HTR-8/SVneo (cell line): ENCODE measurements at regions not wholly inside any gene's neighbourhood (a gene's known extent, or its start where the extent isn't known, plus 50 kb on each side); places are given as distances from the start of the nearest gene placed in this dataset.

Experiments used
- DNase-seq: peaks from one replicate; pipeline ENCODE4 v3.0.0; 2011; ENCODE audit warnings: low spot score, mixed read lengths; ENCODE audit not compliant: insufficient read length
- FAIRE-seq: peaks from 2 replicates; lab custom pipeline; 2011; peaks lifted over from hg19 to GRCh38; lab: Jason Lieb, UNC

GRCh38 chr18:40404284-40404683 lies 1550.8 kb upstream of the PIK3C3 start:
- DNase-seq, result no peak
- no peak for FAIRE-seq

GRCh38 chr18:40402052-40402451 lies 1553.0 kb upstream of the PIK3C3 start:
- DNase-seq (no peak), FAIRE-seq (no peak)

- FAIRE-seq, result no peak
- DNase-seq, result no peak
Observed at GRCh38 chr18:40388121-40388520, 1566.9 kb upstream of the PIK3C3 start.

DNA sequence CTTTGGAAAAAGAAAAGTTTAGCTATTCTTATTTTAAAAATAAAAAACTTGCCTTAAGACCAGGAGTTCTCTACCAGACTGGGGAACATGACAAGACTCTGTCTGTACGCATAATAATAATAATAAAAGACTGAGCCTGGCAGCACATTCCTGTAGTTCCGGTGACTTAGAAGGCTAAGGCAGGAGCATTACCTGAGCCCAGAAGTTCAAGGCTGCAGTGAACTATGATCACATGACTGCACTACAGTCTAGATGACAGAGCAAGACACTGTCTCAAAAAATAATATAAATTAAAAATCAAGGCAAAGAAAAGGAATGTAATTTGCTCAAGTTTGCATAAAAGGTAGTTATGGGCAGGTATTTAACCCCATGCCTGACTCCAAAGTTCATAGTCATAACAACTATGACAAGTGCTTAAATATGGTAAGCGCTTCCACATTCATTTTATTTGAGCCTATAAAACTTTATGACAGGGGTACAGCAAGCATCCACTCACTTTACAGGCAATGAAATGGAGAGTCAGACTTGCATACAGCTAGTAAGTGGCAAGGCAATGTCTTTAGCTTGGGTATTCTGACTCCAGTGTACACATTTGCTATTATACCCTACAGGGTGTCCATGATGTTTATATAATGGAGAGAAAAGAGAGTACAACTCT lies 1567.8 kb upstream of the PIK3C3 start:
- DNase-seq (no peak), FAIRE-seq (no peak)

DNA sequence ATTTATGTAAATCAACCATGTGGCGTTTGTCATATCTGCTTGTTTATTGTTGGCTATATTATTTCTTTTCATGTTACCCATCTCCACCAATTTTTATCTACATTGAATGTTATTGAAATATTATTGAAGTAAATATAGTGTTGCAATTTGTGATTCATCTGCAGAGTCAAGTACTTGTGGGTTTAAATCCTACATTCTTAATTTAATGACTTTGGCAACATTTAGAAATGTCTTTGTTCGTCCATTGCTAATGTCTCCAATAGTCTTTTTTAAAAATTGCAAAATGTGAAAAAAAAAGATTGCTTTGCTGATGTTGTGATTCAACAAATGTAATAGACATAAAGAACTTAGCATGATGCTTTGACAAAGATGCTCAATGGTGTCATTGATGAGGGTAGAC lies 1572.8 kb upstream of the PIK3C3 start:
- FAIRE-seq (no peak), DNase-seq (no peak)

- DNase-seq (no peak), FAIRE-seq (no peak)
Observed at GRCh38 chr18:40380686-40381439, 1574.2 kb upstream of the PIK3C3 start.

DNA sequence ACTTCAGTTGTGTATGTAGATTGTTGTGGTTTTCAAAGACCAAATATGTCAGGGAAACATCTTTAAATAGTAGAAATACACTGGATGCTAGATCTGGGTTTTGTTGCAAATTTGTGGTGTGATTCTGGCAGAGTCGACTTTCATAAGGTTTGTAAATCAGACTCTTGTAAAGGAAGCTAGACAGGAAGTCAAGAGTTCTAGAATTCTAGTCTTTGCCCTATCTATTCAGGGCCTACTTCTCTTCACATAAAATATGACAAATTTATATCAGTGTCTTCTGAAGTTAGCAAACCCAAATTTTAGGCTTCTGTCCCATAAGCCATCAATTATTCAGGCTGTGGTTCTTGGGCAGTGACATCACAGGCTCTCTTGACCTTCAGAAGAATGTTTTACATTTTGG lies 1579.2 kb upstream of the PIK3C3 start:
- FAIRE-seq (no peak), DNase-seq (no peak)

DNA sequence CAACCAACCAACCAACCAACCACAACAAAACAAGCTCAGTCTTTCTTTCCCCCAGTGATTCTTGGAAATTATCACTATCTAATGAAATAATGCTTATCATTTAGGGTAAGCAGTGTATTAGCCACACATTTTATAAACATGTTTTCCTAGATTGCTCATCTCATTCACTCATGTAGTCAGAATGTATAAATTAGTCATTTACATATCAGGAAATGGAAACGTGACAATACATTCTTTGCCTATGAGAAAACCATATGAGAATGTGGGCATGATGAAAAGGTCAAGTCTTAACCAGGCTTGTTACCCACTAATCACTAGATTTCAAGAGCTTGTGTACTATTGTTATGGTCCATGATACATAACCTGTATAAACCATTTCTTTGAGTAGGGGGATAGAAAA lies 1583.4 kb upstream of the PIK3C3 start:
- FAIRE-seq (no peak), DNase-seq (peak; percentile 7)

DNA sequence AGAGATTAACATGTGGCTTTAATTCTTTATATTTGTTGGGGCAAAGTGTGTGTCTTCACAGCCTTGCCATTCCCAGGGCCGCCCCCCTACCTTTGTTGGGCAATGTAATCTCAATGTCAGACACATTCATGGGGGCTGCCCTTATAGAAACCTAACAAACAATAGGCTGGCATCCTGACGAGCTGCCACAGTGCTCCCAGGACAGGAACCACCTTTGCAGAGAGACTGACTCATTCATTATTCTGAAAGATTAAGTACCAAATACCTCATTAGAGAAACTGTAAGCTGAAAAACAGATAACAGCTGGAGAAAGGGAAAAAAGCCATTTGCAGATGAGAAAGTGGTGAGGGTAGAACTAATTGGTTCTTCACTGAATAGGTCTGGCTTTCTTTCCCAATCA lies 1587.5 kb upstream of the PIK3C3 start:
- FAIRE-seq, result no peak

DNA sequence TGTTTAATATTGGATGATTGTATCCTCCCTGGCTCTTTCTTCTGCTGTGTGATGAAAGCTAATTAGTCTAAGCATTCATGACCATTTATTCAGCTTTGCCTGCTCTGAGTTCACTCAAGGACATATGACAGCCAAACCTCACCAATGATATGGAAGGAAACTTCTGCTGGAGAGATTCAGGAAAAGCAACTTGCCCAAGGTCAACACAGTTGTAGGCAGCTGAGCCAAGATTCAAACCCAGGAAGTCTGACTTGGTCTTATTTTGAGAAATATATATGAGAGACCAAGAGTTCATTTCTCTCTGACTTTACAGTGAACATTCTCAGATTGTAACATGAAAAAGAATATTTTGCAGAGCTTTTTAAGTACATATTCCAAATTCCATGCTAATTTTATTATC lies 1588.5 kb upstream of the PIK3C3 start:
- FAIRE-seq (no peak), DNase-seq (no peak)

More for the DNA sequence above, 1587.5 kb upstream of the PIK3C3 start:
- DNase-seq, result no peak

GRCh38 chr18:40365526-40365925 lies 1589.5 kb upstream of the PIK3C3 start:
- DNase-seq, result no peak
- FAIRE-seq, result no peak

DNA sequence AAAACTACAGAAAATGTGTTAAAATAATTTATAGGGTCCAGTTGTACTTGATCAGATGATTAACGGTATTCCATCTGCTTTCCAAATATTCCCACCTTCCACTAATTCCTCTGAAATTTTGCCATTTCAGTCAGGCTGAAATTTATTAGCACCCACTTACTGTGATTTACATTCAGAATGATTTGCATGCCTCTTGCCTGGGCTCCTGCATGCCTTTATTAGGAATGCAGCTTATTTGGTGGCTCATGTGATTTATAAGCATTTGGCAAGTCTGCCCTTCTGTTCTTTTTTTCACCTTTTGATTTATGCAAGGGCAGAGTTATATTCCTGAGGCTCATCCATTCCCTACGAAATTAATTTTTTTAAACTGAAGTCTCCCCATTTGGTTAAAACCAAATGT lies 1594.5 kb upstream of the PIK3C3 start:
- FAIRE-seq, result no peak
- no peak for DNase-seq

DNA sequence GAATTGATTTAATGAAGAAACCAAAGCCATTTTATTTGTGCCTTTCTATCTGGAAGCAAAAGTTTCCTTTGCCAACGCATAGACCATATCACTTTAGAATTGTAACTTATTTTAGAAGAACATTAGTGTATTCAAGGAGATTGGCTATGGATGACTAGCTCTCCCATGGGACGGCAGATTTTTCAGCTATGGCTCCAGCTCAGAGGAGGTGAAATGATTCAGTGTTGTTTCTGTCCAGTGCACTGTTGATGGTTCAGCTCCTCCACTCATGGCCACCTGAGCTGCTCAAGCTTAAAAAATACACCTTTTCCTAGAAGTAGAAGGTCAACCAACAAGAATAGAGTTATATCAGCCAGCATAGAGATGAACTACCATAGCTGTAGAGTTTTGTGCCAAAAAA lies 1597.5 kb upstream of the PIK3C3 start:
- FAIRE-seq, result no peak

GRCh38 chr18:40356168-40356567 lies 1598.9 kb upstream of the PIK3C3 start:
- FAIRE-seq (no peak), DNase-seq (no peak)

More for the DNA sequence above, 1597.5 kb upstream of the PIK3C3 start:
- no peak for DNase-seq

GRCh38 chr18:40355726-40356125 lies 1599.3 kb upstream of the PIK3C3 start:
- DNase-seq, result no peak
- no peak for FAIRE-seq

GRCh38 chr18:40348196-40348595 lies 1606.8 kb upstream of the PIK3C3 start:
- no peak for FAIRE-seq
- DNase-seq, result no peak

DNA sequence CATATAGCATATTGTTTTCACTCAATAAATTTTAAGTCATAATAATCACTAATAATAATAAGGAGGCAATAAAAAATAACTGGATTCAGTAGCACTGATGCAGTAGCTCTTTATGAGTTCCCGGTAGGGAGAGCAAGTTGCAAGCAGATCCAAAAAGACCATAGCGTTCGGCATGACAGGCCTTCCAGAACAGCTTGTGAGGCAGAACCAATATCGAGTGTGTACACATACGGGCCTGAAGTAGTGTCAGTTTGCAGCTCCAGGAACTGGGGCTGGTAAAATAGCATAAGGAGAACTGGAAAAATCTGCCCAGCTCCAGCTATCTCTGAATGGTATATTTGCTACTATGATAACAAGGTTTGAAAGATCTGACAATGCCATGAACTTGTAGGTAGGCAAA lies 1607.8 kb upstream of the PIK3C3 start:
- DNase-seq (no peak), FAIRE-seq (no peak)

- no peak for FAIRE-seq
- DNase-seq, result no peak
Observed at GRCh38 chr18:40346146-40346545, 1608.9 kb upstream of the PIK3C3 start.

- DNase-seq (no peak), FAIRE-seq (no peak)
Observed at GRCh38 chr18:40341701-40342100, 1613.3 kb upstream of the PIK3C3 start.

GRCh38 chr18:40338284-40338683 lies 1616.8 kb upstream of the PIK3C3 start:
- FAIRE-seq (no peak), DNase-seq (no peak)

DNA sequence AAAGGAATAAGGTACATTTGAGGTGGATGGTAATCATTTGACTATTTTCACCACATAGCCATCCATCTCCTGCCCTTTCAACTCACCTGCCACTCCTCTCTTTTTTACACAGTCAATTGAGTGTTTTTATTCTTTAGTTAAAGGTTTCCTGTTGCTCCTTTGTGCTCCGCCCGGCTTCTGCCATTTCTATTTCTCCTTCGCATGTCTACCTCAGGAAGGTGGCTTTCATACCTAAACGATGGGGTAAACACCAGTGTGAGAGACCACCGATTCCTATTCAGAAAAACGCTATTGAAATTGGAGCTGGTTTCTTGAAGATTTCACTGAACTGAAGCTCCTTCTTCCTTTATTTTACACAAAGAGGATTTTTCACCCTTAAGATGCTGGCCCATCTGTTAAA lies 1628.0 kb upstream of the PIK3C3 start:
- no peak for FAIRE-seq
- no peak for DNase-seq

DNA sequence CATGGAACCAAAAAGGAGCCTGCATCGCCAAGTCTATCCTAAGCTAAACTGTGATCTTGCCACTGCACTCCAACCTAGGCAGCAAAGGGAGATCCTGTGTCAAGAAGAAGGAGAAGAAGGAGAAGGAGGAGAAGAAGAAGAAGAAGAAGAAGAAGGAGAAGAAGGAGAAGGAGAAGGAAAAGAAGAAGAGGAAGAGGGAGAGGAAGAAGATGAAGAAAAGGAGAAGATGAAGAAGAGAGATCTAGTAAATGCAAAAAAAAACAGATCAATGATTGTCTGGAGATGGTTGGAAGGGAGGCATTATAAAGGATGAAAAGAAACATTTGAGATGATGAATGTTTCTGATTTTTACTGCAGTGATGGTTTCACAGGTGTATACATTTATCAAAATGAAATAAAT lies 1629.0 kb upstream of the PIK3C3 start:
- no peak for FAIRE-seq
- DNase-seq, result no peak
